H1 (cell line): ENCODE measurements at regions not wholly inside any gene's neighbourhood (a gene's known extent, or its start where the extent isn't known, plus 50 kb on each side); places are given as distances from the start of the nearest gene placed in this dataset.

Source experiments
- BCL11A ChIP-seq, 2 experiments: IDR thresholded peaks; one replicate each; pipeline ENCODE4 v1.6.1; 2011; ENCODE audit warnings: low read depth in 2 of 2, low read length in 2 of 2, mild to moderate bottlenecking in 2 of 2
- CHD7 ChIP-seq: fragments of 300-600 bp; sonication (generic); IDR thresholded peaks from 2 replicates; pipeline ENCODE4 v1.7.1; 2012; ENCODE audit warnings: low read length, moderate library complexity, mild to moderate bottlenecking, inconsistent platforms; ENCODE audit not compliant: insufficient replicate concordance
- RNF2 ChIP-seq: fragments of 200-900, 300-1000 bp; sonication (generic); IDR thresholded peaks from 2 replicates; pipeline ENCODE4 v1.7.1; 2016; ENCODE audit warnings: borderline replicate concordance, low read depth, mild to moderate bottlenecking, antibody characterized with exemption, low read length; ENCODE audit not compliant: poor library complexity, severe bottlenecking; ENCODE audit errors: missing control alignments
- RXRA ChIP-seq: IDR thresholded peaks from 2 replicates; pipeline ENCODE4 v1.6.1; 2011; ENCODE audit warnings: low read depth, mild to moderate bottlenecking, low read length, moderate library complexity; ENCODE audit not compliant: insufficient read depth
- SRF ChIP-seq: IDR thresholded peaks from 2 replicates; pipeline ENCODE4 v1.6.1; 2011; ENCODE audit warnings: mild to moderate bottlenecking, low read depth, low read length, moderate library complexity

- TF ChIP-seq CHD7 (no peak), BCL11A (IDR thresholded peaks at IDR 0.05; ENCODE audit: low read depth in 2 of 2, low read length in 2 of 2) (no peak), RNF2 (no peak), SRF (no peak), RXRA (no peak)
Observed at GRCh38 chr9:119722384-119722783, 353.1 kb upstream of the BRINP1 start (continued).
